AG10803 (cell line): ENCODE measurements at regions not wholly inside any gene's neighbourhood (a gene's known extent, or its start where the extent isn't known, plus 50 kb on each side); places are given as distances from the start of the nearest gene placed in this dataset.

ENCODE experiments used
- DNase-seq: peaks from one replicate; pipeline ENCODE4 v3.0.0; 2010; ENCODE audit warnings: low read depth
- H3K4me3 ChIP-seq: 2 replicates; pipeline ENCODE4 v1.5.1; 2011; ENCODE audit warnings: mild to moderate bottlenecking, low read length, control low read depth
- CTCF ChIP-seq: conservative IDR thresholded peaks from 2 replicates; pipeline ENCODE4 v1.5.1; 2011; ENCODE audit warnings: mild to moderate bottlenecking, low read length, control low read depth, inconsistent platforms

- no peak for DNase-seq
- TF ChIP-seq CTCF: no peak
- no peak overlapping the region for H3K4me3 ChIP-seq
Measured at GRCh38 chr5:84637662-84638375, 253.1 kb upstream of the EDIL3 start.

GRCh38 chr5:84635235-84636055 is 250.8 kb upstream of the EDIL3 start:
- no peak overlapping the region for H3K4me3 ChIP-seq
- no peak for TF ChIP-seq CTCF
- DNase-seq: no peak

- TF ChIP-seq CTCF: no peak
- H3K4me3 ChIP-seq: no peak overlapping the region
- DNase-seq: peak; percentile 7
Measured at GRCh38 chr5:84634256-84634655, 249.6 kb upstream of the EDIL3 start.

GRCh38 chr5:84632418-84632817 is 247.7 kb upstream of the EDIL3 start:
- H3K4me3 ChIP-seq: no peak overlapping the region
- no peak for TF ChIP-seq CTCF
- DNase-seq: no peak

- no peak for TF ChIP-seq CTCF
- no peak overlapping the region for H3K4me3 ChIP-seq
- no peak for DNase-seq
Measured at GRCh38 chr5:84628918-84629317, 244.2 kb upstream of the EDIL3 start.

GRCh38 chr5:84623019-84623418 is 238.3 kb upstream of the EDIL3 start:
- H3K4me3 ChIP-seq: no peak overlapping the region
- DNase-seq: no peak

More at GRCh38 chr5:84623019-84623418, 238.3 kb upstream of the EDIL3 start:
- TF ChIP-seq CTCF: no peak
